ENCODE measurements at regions not wholly inside any gene's neighbourhood (a gene's known extent, or its start where the extent isn't known, plus 50 kb on each side); places are given as distances from the start of the nearest gene placed in this dataset.
"Not testable (repeated sequence)": the region's sequence is repeated elsewhere in the genome, so short reads cannot be mapped to it uniquely, and the experiment has no call there.

GRCh38 chr5:104573949-104574709, 1011.5 kb upstream of the NUDT12 start:
- no peak for DNase-seq

- no peak for DNase-seq
Observed at GRCh38 chr5:104569621-104570020, 1007.0 kb upstream of the NUDT12 start.

GRCh38 chr5:104564530-104564929, 1001.9 kb upstream of the NUDT12 start:
- no peak for DNase-seq

DNA sequence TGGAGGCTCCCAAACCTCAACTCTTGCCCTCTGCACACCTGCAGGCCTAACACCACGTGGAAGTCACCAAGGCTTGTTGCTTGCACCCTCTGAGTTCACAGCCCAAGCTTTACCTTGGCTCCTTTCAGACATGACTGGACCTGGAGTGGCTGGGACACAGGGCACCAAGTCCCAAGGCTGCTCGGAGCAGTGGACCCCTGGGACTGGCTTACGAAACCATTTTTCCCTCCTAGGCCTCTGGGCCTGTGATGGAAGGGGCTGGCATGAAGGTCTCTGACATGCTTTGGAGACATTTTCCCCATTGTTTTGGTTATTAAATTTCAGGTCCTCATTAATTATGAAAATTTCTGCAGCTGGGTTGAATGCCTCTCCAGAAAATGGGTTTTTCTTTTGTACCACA, 994.4 kb upstream of the NUDT12 start:
- DNase-seq = no peak

GRCh38 chr5:104551628-104552027, 989.0 kb upstream of the NUDT12 start:
- DNase-seq = no peak

DNA sequence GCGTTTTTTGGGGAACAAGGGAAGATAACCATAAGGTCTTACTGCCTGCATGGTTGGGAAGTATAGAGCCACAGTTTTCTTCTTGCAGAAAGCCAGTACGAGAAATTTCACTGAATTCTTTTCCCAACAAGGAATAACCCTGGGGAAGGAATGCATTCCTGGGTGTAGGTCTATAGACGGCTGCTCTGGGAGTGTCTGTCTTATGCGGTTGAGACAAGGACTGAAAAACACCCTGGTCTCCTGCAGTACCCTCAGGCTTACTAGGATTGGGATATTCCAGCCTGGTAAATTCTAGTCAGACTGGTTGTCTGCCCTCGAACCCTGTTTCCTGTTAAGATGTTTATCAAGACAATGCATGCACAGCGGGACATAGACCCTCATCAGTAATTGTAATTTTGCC, 984.3 kb upstream of the NUDT12 start:
- DNase-seq = not testable (repeated sequence)

GRCh38 chr5:104541141-104541785, 978.7 kb upstream of the NUDT12 start:
- DNase-seq = no peak

DNA sequence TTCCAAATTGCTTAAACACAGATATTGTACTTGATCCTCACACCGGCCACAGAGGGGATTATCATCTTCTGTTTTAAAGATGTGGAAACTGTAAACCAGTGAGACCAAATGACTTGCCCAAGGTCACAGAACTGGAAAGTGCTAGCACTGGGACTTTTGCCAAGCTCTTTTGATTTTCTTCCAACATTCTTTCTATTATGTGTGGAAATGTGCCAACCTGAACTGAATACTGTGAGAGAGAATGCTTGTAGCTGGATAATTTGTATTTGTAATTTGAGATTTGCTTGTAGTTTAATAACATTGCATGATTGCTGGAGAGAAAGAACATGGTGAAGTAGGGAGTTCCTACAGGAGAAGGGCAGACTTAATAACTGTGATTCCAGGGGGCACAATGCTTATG, 977.9 kb upstream of the NUDT12 start:
- peak; percentile 4 for DNase-seq

DNA sequence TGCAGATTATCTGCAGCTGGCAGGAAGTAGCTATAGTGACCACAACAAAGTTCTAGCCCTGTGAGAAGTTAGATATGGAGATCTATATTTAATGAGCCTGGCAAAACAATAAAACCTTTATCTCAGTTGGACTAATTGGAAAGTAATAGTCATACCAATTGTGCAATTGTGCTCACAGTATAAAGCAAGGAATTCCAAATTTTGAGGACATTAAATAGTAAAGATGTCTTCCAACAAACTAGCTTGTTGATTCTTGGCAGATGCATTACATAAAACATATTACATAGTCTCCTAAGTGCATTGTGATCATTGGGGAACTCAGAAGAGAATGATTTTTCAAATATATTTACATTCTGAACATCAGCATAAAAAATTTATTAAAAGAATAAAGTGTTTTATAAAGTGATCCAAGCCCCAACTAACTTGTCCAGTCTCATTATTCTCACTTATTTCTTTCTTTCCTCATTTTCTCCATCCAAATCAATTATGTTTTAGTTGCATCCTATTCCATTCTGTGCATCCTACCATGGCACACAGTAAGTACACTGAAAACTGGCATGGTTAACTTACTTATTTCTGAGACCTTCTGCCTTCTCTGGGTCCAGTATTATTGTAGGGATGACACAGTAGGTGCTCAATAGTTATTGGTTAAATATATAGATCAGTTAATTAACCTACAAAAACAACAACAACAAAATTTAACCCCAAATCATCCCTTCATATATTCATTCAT, 977.2 kb upstream of the NUDT12 start:
- DNase-seq = no peak

- DNase-seq = no peak
Observed at GRCh38 chr5:104538734-104539133, 976.1 kb upstream of the NUDT12 start.

- no peak for DNase-seq
Observed at GRCh38 chr5:104533498-104533897, 970.9 kb upstream of the NUDT12 start.

GRCh38 chr5:104526866-104527265, 964.3 kb upstream of the NUDT12 start:
- no peak for DNase-seq

GRCh38 chr5:104513640-104514072, 951.1 kb upstream of the NUDT12 start:
- no peak for DNase-seq

DNA sequence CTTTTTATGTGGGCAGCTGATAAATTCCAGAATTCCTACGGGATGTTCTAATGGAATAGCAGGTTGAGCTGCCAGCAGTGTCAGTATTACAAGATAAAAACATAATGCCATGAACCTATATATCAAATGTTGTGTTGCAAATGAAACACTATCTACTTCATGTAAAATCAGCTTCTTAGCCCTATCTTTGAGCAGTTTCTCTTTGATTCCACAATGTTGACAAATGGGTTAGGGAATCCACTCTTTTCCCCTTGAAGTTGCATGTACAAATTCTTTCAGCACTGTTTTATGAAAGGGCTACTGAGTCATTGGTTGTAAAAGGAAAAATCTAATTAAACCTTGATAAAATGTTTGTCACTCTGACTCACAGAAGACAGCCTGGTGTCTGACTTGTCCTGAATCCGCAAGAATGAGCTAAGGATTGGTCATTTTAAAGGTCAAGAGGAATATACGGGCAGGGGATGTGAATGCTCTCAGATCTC, 950.6 kb upstream of the NUDT12 start:
- no peak for DNase-seq

GRCh38 chr5:104512063-104512825, 949.7 kb upstream of the NUDT12 start:
- DNase-seq = no peak

GRCh38 chr5:104498281-104498680, 935.7 kb upstream of the NUDT12 start:
- DNase-seq = no peak

- DNase-seq = no peak
Observed at GRCh38 chr5:104494083-104494482, 931.5 kb upstream of the NUDT12 start.

DNA sequence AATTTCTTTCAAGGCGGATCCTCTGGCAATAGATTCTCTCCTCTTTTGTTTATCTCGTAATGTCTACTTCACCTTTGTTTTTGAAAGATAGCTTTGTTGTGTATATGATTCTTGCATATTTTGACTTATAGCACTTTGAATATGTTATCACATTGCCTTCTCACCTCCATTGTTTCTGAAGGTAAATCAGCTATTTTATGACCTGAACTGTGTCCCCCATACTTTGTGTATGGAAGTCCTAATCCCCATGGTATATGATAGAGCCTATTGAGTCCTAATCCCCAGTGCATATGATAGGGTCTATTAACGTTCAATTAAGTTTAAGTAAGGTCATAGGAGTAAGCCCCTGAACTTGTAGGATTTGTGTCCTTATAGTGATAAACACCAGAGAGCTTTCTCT, 910.2 kb upstream of the NUDT12 start:
- no peak for DNase-seq

- DNase-seq = no peak
Observed at GRCh38 chr5:104456122-104456521, 893.5 kb upstream of the NUDT12 start.

GRCh38 chr5:104452550-104452949, 890.0 kb upstream of the NUDT12 start:
- DNase-seq = no peak

DNA sequence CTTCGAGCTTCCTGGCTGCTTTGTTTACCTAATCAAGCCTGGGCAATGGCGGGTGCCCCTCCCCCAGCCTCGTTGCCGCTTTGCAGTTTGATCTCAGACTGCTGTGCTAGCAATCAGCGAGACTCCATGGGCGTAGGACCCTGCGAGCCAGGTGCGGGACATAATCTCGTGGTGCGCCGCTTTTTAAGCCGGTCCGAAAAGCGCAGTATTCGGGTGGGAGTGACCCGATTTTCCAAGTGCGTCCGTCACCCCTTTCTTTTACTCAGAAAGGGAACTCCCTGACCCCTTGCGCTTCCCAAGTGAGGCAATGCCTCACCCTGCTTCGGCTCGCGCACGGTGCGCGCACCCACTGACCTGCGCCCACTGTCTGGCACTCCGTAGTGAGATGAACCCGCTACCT, 889.3 kb upstream of the NUDT12 start:
- not testable (repeated sequence) for DNase-seq

- no peak for DNase-seq
Observed at GRCh38 chr5:104444656-104445055, 882.1 kb upstream of the NUDT12 start.

DNA sequence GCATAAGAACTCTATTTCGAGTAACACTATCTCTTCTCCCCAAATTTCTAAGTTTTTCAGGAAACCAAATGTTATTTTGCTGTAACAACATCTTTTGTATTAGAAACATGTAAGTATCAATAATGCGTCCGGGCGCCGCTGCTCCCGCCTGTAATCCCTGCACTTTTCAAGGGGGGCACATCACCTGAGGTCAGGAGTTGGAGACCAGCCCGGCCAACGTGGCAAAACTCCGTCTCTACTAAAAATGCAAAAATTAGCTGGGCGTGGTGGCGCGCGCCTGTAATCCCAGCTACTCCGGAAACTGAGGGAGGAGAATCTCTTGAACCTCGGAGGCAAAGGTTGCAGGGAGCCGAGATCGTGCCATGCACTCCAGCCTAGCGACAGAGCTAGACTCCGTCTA, 881.1 kb upstream of the NUDT12 start:
- DNase-seq = no peak

Data from DMS79 treated with DMSO at 0.1 percent for 48 hours (cell line).